Amniotic epithelial cell (primary cell): ENCODE measurements at regions not wholly inside any gene's neighbourhood (a gene's known extent, or its start where the extent isn't known, plus 50 kb on each side); places are given as distances from the start of the nearest gene placed in this dataset.

ENCODE experiments used
- DNase-seq: peaks from one replicate; pipeline ENCODE4 v3.0.0-alpha.2; 2010; ENCODE audit warnings: low read depth

DNA sequence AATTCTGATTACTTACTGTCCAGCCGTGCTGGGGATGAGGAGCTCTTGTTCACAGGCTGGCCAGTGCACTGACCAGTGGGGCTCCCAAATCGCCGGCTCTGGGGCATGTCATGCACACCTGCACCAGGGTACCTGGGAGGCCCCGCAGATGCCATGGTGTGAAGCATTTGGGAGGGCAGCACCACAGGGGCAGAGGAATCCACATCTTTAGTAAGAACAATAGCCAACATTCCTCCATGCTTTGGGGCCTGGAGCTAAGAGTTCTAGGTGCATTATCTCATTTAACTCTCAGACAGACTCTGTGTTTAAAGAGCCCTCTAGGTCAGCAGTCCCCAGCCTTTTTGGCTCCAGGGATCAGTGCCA, 104.2 kb downstream of the ACKR3 start:
- DNase-seq = no peak

DNA sequence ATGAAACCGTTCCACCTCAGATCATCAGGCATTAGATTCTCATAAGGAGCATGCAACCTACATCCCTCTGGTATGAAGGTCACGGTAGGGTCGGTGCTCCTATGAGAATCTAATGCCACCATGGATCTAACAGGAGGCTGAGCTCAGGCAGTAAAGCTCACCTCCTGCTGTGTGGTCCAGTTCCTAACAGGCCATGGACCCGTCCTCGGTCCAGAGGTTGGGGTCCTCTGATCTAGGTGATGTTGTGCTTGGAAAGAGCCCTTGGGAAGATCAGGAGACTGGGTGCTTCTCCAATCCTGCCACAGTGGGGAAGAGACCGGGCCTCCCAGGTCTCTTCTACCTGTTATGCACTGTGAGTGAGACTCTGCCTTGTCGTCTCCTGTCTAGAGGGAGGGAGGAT, 104.6 kb downstream of the ACKR3 start:
- DNase-seq = no peak

DNA sequence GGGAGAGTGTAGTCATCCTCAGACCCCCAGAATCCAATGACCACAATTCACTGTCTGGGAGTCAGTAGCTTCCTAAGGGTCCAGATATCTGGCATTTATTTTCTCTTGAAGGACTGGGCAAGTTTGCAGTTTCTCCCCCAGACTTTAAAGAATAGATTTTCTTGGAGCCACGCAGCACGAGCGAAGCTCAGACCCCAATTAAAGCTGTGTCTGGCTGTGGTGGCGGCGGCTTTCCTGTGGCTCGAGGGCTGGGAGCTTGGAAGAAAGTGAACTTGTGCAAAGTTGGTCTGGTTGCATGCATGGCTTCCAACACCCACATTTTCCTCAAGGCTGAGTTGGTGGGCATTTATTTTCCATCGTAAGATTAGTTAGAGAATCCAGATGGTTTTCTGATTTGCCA, 105.0 kb downstream of the ACKR3 start:
- no peak for DNase-seq

DNA sequence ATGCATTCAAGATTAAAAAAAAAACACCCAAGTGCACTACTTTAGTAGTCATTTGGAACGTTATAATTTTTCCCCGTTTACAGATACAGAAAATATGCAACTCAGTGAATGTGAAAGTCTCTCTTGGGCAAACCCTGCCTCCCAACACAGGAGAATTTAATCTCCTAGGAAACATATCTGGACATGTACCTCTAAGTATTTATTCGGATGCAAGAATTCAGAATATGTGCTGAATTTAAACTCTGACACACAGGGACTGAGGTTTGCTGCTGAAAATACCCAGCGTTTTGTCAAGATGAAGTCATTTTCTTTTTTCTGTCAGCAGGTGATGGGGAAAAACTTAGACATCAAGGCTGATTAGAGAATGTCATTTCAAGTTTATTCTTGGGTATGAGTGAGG, 105.4 kb downstream of the ACKR3 start:
- DNase-seq = peak; percentile 66

DNA sequence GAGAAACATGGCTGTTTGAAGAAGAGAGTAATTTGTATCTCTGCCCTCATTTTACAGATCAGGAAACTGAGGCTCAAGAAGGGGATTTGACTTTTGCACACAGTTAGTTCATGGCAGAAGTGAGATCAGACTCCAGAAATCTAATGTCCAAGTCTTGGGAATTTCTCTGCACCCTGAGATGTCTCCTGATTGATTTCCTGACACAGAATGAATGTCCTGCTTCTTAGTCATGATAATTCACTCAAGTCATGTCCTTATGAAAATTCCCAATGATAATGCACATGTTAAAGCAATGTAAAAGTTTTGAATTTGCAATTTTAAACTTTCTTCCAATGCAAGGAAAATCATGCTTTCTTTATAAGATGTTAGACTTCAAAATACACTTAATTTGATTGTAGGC, 105.9 kb downstream of the ACKR3 start:
- DNase-seq = no peak

DNA sequence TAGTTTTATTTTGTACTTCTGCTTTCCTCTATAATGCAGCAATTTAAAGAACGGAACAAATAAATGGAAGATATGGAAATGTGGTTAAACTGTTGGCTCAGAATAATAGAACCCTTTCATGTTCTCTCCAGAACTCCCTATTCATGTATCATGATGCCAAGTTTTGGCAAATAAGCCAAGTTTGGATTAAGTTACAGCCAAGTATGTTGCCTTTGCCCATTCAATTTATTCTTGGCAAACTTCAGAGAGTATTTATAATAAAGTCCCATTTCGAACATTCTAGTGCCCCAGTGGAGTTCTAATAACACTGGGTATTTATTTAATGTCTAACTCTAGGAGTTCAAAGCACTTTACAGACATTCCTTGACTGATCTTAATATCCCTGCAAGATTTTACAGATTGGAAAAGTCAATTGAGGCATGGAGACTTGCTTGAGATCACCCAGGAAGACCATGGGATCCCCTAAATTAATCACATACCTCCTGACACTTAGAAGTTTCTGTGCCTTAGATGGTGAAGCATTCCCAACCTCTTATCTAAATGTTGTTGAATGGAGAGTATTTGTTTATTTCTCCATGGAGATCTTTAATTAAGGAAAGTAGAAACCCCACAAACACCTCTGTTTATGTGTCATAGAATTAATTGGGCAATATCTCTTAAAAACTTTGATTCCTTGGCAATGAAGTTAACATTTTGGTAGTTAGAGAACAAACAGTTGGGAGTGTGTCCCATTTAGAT, 106.7 kb downstream of the ACKR3 start:
- no peak for DNase-seq

DNA sequence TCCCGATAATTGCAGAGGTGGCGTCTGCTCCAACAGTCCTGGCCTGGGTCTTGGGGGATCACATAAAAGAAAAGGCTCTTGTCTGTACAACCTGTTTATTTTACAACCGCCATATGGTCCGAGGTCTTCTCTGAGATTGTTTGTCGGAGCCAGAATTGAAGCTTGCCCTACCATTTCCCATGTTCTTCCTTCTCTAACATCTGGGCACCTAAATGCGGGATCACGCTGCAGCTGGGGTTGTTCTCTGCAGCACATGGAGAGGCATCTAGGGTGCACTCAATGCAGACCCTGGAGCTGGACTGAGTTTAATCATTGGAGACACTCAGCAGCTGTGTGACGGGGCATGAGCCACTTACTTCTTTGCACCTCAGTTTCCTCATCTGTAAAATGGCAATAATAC, 107.7 kb downstream of the ACKR3 start:
- DNase-seq = no peak

DNA sequence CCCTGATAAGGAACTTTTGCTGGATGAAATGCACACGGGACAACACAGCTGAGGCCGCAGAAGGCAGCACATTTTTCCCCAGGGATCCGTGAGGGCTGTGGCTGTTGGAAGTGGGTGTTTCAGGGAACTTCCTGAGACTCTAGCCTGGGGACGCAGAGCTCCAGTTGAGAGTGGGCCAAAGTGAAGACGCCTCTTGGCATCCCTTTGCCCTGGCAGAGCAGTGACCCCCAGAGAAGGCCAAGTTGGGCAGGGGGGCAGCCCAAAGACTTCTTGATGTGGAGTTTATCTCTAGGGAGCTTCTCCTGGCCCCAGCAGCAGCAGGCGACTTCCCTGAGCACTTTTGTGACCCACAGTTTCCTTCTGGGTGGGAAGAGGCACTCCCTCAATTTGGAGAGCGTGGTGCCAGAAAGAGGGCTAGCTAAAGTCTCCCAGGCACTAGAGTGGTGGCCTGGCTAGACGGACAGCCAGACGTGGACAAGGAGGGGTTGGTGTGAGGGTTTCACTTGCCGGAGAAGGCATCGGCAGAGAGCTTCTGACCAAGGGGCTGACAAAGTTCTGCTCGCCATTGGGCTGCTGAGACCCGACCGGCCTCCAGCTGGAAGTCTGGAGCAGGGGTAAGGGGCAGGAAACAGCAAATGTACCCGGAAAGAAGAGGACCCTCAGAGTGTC, 108.8 kb downstream of the ACKR3 start:
- no peak for DNase-seq

DNA sequence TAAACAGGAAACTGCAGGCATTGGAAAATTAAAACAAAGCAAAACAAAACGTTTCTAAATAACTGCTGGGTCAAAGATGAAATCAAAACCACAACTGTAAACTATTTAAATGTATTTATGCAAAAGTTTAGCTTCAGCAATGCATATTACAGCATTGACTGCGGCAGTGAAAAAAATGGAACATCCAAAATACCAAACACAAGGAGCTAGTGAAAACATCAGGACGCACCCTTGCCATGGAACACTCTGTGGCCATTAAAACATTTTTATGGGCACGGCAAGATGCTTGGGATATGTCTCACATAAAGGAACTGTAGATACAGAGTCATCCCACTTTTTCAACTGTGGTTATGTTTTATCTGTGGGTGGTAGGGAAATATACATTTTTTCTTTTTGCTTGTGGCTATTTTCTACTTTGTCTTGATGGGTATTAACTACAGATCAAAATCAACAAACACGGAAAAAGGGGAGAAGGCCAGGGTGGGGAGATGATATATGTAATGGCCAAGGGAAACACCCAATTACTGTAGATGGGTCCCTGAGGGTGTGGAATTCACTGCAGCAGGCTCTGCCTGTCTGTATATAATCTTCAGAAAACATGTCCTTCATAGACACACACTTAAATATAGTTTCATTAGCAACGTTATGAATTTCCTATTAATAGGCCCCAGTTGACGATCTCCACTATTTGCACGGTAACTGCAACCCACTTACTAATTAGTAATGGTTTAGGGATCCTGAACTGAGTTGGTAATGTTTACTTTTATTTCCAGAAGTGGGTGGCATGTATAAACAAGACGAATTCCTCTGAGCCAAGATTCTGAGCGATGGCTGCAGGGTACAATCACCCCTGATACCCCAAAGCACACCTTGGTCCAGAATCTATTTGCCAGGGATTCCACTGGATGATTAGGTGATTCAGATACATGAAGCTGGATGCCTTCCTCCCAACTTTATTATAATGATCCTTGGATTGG, 110.5 kb downstream of the ACKR3 start:
- DNase-seq = peak; percentile 88

DNA sequence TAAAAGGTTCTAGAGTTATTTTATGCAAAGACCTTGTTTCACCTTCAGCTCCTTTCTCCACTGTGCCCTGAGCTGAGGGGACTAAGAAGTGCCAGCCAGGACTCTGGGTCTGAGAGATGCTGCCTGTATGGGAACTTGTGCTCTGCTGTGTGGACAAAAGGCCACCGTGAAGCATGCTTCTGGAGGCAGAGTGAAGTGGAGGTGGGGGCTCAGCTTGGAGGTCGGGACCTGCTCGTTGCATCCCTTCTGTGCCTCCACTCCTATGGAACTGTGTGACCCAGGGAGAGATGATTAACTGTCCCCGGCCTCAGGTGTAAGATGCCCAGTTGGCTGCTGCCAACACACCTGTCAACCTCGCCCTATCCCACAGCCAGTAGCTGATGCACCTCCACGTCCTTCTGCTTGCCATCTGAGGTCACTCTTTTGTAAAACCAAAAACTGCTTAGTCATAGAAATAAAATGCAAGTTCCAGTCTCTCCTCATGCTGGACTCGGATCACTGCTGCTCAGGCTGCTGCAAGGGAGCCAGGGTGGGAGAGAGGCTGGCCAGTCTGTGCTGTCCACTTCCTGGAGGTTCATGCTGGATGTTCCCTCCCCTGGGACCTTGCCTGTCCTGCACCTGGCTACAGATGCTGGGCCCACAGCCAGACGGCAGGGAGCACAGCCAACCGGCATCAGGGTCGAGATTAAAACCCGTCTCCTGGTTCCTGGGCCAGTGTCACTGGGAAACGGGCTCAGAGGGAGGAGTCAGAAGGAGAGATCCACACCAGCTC, 113.2 kb downstream of the ACKR3 start:
- DNase-seq = no peak

DNA sequence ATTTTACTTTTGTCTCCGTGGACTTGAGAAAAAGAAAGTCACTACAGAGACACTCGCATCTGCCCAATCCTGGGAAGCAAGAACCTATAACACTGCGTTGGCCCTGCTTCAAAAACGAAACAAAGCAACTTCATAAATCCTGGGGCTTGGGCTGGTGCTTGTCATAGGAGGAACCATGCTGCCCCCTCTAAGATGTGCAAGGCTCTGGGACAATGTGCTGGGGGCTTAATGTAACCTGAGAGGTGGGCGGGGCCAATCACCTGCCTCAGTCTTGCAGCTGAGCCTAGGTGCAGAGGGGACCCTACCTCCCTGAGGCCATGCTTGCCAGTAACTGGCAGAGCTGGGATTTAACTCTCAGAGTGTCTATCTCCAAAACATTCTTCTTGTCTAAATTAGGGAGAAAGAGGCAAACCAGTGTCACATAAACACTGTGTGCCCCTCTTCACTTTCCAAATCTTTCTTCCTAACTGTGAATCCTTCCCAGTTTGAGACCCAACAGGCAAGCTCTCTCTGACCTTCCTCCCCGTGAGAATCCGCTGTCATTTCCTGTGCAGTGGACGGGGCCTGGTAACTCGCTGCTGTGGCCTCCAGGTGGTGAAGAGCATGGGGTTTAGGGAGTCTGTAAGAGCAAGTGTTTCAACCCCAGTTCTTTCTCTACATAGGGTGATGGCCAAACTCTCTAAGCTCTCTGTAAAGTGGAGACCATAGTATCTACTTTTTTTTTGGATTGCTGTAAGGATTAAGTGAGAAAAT, 115.1 kb downstream of the ACKR3 start:
- DNase-seq = no peak

DNA sequence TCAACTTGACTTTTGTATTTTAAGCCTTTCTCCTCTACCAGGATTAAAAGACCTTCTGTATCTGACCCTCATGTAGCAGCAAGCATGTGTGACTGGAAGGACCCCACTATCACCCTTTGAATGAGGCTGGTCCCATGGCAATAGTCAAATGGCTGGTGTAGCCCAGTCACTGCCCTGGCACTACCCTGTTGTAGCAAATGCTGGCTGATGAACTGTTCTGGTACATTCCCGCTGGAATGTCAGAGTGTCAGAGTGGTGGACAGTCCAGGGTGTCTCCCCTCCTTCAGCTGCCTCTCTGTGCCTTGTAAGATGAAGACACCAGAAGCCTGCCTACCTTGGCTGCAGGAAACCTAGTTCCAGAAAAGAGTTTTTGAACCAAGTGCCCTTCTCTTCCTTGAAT, 115.7 kb downstream of the ACKR3 start:
- no peak for DNase-seq

DNA sequence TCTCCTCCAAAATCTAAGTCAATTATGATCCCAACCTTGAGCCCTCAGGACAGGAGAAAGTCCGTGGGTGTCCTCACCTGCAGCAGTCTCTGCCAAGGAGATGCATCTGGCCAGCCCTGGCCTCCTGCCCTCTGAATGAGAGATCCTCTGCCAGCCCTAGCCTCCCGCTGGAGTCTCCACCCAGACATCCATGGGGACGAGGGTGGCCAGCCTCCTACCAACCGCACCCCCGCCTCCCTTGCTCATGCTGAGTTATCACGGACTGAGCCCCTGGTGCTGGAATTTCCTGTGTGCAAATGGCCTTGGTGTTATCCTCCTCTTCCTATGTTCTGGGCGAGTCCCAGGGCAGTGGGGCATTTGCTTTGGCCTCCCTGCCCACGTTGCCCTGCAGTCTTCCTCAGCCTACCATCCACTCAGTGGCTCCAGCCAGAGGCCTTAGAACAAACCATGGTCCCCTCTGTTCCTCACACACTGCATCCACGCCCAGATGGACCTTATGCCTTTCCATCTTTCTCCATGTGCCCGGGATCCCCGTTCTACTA, 116.4 kb downstream of the ACKR3 start:
- DNase-seq = no peak

DNA sequence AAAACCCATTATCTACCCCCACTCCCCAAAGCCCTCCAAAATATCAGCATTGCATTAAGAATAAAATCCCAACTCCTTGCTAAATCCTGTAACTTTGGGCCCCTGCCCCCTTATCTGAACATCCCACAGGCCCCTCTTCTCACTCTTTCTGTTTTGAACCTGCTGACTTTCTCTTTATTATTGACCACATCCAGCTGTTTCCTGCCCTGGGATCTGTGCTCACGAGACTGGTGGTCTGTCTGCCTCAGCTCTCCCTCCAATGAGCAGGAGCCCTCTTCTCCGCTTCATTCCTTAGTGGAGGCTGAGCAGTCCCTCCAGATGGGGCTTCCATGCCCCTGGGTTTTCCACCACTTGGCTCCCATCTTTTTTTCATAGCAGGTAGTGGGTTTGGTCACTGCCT, 116.9 kb downstream of the ACKR3 start:
- no peak for DNase-seq

DNA sequence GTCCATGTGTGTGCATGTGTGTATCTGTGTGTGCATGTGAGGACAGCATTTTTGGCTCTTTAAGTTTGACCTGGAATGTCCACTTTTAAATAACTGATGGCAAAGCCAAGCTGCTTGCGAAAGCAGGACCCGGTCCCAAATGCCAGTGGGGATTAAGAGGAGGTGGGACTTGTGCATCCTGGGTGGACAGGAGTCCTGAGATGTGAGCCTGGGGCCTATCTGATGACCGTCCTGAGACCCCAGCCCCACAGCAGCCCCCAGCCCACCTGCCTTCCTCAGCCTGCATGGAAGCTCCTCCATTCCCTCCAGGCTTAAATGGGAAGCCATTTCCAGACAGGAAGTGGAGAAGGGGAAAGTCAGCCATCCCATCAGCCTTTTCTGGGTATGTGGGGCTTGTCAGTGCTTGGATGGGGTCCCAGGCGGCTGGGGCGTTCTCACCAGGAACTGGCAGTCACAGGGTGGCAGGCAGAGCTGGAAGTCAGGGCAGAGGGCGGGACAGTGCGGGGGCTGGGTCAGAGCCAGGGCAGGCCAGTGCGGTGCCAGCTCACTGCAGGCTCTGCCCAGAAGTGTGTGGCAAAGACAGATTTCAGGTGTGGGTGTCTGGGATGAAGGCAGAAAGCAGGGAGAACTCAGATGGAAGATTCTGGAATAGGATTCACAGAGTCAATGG, 117.8 kb downstream of the ACKR3 start:
- DNase-seq = no peak

DNA sequence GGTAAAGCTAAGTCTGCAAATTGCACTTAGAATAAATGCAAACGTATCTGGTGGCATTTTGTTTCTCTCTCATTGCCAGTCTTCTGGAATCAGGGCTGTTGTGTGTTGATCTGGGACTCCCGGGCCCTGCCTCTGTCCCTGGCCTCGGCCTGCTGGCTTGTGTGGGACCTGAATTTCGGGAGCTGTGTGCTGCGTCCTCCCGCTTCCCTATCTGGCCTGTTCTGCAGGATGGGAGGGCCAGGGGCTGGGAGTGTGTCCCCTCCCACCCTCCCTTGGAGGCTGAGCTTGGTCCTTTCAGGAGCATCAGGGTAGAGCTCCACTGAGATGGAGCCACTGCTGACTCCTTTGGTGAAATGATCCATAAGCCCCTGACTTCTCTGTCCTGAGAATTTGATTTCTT, 118.5 kb downstream of the ACKR3 start:
- DNase-seq = no peak

DNA sequence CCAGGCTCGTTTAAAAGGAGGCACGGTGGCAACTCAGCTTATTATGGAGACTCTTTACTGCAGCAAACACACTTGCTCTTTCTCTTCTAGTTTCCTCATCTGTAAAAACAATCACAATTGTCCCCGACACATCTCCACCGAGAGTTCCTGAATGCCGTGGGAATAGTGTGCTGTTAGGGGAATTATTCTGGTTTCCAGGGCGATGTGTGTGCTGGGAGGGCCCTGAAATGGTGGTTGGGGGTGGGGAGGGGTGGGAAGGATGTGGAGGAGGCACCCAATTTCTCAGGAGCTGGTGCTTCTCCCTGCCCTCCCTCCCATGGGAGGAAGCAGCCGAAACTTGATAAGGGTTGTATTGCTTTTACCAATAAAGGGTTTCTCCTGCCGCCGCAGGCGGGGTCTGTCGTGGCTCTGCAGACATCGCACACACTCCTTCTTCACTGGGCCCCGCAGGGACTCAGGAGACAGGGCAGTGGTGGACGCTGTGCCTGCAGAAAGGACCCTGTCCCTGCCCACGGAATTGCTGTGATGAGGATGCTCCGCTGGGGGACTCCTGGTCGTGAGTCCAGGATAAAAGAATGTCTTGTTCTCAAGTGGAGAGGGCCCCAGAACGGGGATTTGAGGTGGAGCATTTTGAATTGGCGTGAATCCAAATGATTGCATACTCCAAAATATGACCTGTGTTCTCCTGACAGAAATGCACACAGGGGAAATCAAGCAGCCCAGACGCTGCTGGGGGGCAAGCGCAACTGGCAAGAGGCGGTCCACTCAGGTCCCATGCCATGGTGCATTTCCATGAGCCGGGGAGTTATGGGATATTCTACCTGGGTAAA, 119.2 kb downstream of the ACKR3 start:
- no peak for DNase-seq

DNA sequence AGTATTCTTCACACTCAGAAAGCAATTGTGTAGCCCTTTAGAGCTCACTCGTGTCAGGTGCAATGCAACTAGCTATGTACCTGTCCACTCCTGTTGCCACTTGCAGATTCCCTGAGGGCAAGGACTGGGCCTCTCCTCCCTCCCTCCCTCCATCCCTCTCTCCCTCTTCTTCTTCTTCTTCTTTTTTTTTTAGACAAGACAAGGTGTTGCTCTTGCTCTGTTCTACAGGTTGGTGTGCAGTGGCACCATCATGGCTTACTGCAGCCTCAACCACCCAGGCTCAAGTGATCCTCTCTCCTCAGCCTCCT, 119.7 kb downstream of the ACKR3 start:
- DNase-seq = no peak

DNA sequence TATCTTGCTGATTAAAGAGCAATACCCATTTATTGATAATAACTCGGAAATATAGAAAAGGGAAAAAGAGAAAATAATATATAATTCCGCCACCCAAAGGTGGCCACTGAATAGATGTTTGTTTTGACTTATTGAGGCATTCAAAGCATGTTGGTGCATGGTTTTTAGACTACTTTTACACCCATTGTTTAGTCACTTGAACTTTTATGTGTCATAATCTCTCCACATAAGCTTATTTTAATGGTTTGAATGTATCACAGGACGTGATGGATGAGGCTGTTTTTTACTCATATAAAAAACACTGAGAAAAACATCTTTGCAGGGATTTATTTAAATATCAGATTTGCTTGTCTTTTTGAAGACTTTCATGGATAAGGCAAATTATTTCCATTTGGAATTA, 120.4 kb downstream of the ACKR3 start:
- DNase-seq = no peak

DNA sequence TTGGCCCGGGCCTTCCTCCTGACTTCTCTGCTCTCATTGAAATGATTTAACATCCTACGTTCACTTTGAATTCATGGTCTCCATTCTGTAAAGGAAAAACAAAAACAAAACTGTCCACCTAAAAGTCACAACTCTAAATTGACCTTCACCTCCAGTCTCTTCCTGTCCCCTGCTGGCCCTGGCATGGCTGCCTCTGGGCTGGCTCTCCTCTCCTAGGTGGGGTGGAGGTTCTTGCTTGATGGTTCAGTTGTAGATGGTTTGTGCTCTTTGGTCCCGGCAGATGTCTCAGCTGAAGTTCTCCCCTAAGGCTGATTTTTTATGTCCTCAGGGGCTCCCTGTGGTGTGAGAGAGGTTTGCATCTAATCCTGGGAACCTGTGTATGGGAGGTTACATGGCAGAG, 121.1 kb downstream of the ACKR3 start:
- DNase-seq = no peak
